IMR-90 (cell line): ENCODE measurements at regions not wholly inside any gene's neighbourhood (a gene's known extent, or its start where the extent isn't known, plus 50 kb on each side); places are given as distances from the start of the nearest gene placed in this dataset.

Source experiments
- ATAC-seq: fragments of 200-7000 bp; cut with Tn5 transposase; 2 replicates; pipeline ENCODE4 v1.9.1; 2020; ENCODE audit warnings: low read depth, mild to moderate bottlenecking, moderate library complexity
- BruUV-seq: library from RNA; stranded (reverse); fragments of 400-500 nt; replicated peaks from 2 replicates; lab custom pipeline; 2021; lab: Mats Ljungman, UMichigan
- CTCF ChIA-PET: fragments of 300-600 bp; formaldehyde crosslinking; extraction: SDS; loops from one replicate; lab custom pipeline; 2021; ENCODE audit warnings: antibody characterized with exemption; lab: Yijun Ruan, JAX
- POLR2A ChIA-PET: fragments of 300-600 bp; sonication (Branson Sonifier 250); formaldehyde crosslinking; loops from one replicate; lab custom pipeline; 2022; ENCODE audit warnings: antibody characterized with exemption; ENCODE audit not compliant: unreplicated experiment; lab: Charles Lee
- DNase-seq: peaks from one replicate; pipeline ENCODE4 v3.0.0; 2013
- H2AFZ ChIP-seq: replicated peaks from 2 replicates; pipeline ENCODE3; 2013; ENCODE audit warnings: low read length, mild to moderate bottlenecking; ENCODE audit not compliant: poor library complexity
- H2AK5ac ChIP-seq: 2 replicates; pipeline ENCODE4 v1.6.1; 2013; ENCODE audit warnings: low read depth, low read length, inconsistent platforms
- H2AK9ac ChIP-seq: replicated peaks from 2 replicates; pipeline ENCODE3; 2013; ENCODE audit warnings: mild to moderate bottlenecking, low read depth, low read length, moderate library complexity; ENCODE audit not compliant: poor library complexity
- H2BK120ac ChIP-seq: 2 replicates; pipeline ENCODE4 v1.6.1; 2013; ENCODE audit warnings: low read depth, low read length, inconsistent platforms
- H2BK15ac ChIP-seq: 3 replicates; pipeline ENCODE4 v1.6.1; 2013; ENCODE audit warnings: low read depth, low read length, inconsistent platforms
- H2BK20ac ChIP-seq: 2 replicates; pipeline ENCODE4 v1.6.1; 2013; ENCODE audit warnings: low read depth, mild to moderate bottlenecking, inconsistent platforms, low read length, moderate library complexity
- H2BK5ac ChIP-seq: 2 replicates; pipeline ENCODE4 v1.6.1; 2013; ENCODE audit warnings: mild to moderate bottlenecking, low read depth, low read length, inconsistent platforms; ENCODE audit not compliant: poor library complexity, severe bottlenecking
- H3K14ac ChIP-seq: replicated peaks from 2 replicates; pipeline ENCODE4 v1.6.1; 2013; ENCODE audit warnings: low read depth, low read length, inconsistent platforms
- H3K18ac ChIP-seq: 2 replicates; pipeline ENCODE4 v1.6.1; 2013; ENCODE audit warnings: low read depth, low read length, control low read depth
- H3K23ac ChIP-seq: 2 replicates; pipeline ENCODE4 v1.6.1; 2013; ENCODE audit warnings: low read depth, low read length, inconsistent platforms
- H3K27ac ChIP-seq: 2 replicates; pipeline ENCODE4 v1.5.1; 2013; ENCODE audit warnings: mild to moderate bottlenecking, control low read depth, low read length; ENCODE audit not compliant: insufficient read depth
- H3K27me3 ChIP-seq: 2 replicates; pipeline ENCODE4 v1.6.1; 2013; ENCODE audit warnings: low read length; ENCODE audit not compliant: control insufficient read depth, insufficient read depth
- H3K36me3 ChIP-seq: 2 replicates; pipeline ENCODE4 v1.6.1; 2013; ENCODE audit warnings: low read length, mixed read lengths; ENCODE audit not compliant: control insufficient read depth, insufficient read depth
- H3K4ac ChIP-seq: 2 replicates; pipeline ENCODE4 v1.6.1; 2013; ENCODE audit warnings: low read depth, low read length, inconsistent platforms
- H3K4me1 ChIP-seq: 2 replicates; pipeline ENCODE4 v1.6.1; 2013; ENCODE audit warnings: low read length, mixed read lengths; ENCODE audit not compliant: control insufficient read depth, insufficient read depth
- H3K4me2 ChIP-seq: 2 replicates; pipeline ENCODE4 v1.6.1; 2013; ENCODE audit warnings: low read depth, mild to moderate bottlenecking, control low read depth, low read length, moderate library complexity
- H3K4me3 ChIP-seq: 2 replicates; pipeline ENCODE4 v1.5.1; 2013; ENCODE audit warnings: low read depth, mild to moderate bottlenecking, control low read depth, low read length, moderate library complexity; ENCODE audit not compliant: insufficient read depth
- H3K56ac ChIP-seq: 2 replicates; pipeline ENCODE4 v1.6.1; 2013; ENCODE audit warnings: low read length, inconsistent platforms; ENCODE audit not compliant: insufficient read depth; ENCODE audit errors: extremely low read depth
- H3K79me1 ChIP-seq, 2 experiments: 2 replicates each; pipeline ENCODE4 v1.6.1; 2013; ENCODE audit warnings: low read length in 2 of 2, inconsistent platforms in 1 of 2, low read depth in 1 of 2
- H3K9ac ChIP-seq: 2 replicates; pipeline ENCODE4 v1.6.1; 2013; ENCODE audit warnings: low read depth, low read length, control low read depth
- H3K9me1 ChIP-seq: 2 replicates; pipeline ENCODE4 v1.6.1; 2013; ENCODE audit warnings: low read length, inconsistent platforms; ENCODE audit not compliant: insufficient read depth
- H3K9me3 ChIP-seq: 2 replicates; pipeline ENCODE4 v1.6.1; 2013; ENCODE audit warnings: low read length; ENCODE audit not compliant: control insufficient read depth, insufficient read depth
- H4K20me1 ChIP-seq: 2 replicates; pipeline ENCODE4 v1.6.1; 2013; ENCODE audit warnings: low read length, inconsistent platforms; ENCODE audit not compliant: insufficient read depth
- H4K5ac ChIP-seq: 2 replicates; pipeline ENCODE4 v1.6.1; 2013; ENCODE audit warnings: mild to moderate bottlenecking, low read depth, low read length, control low read depth
- H4K8ac ChIP-seq, 2 experiments: 2 replicates each; pipeline ENCODE4 v1.6.1; 2013; ENCODE audit warnings: low read depth in 2 of 2, low read length in 2 of 2, control low read depth in 1 of 2, inconsistent platforms in 1 of 2
- H4K91ac ChIP-seq: 2 replicates; pipeline ENCODE4 v1.6.1; 2013; ENCODE audit warnings: low read depth, low read length, inconsistent platforms; ENCODE audit not compliant: insufficient read depth
- BHLHE40 ChIP-seq: fragments of 150-350 bp; IDR thresholded peaks from 2 replicates; pipeline ENCODE4 v1.6.1; 2016; ENCODE audit warnings: mild to moderate bottlenecking, low read depth, low read length
- CEBPB ChIP-seq: IDR thresholded peaks from 2 replicates; pipeline ENCODE4 v1.6.1; 2012; ENCODE audit warnings: low read depth, low read length, improper control_type of control experiment
- CHD1 ChIP-seq: IDR thresholded peaks from 2 replicates; pipeline ENCODE4 v1.6.1; 2012; ENCODE audit warnings: low read depth, low read length, improper control_type of control experiment
- CTCF ChIP-seq: conservative IDR thresholded peaks from 2 replicates; pipeline ENCODE4 v1.5.1; 2012; ENCODE audit warnings: mild to moderate bottlenecking, low read depth, low read length, improper control_type of control experiment
- ELK1 ChIP-seq: fragments of 150-350 bp; IDR thresholded peaks from 2 replicates; pipeline ENCODE4 v1.6.1; 2016; ENCODE audit warnings: low read depth, mild to moderate bottlenecking, low read length, moderate library complexity, borderline replicate concordance
- FOS ChIP-seq: fragments of 150-350 bp; IDR thresholded peaks from 2 replicates; pipeline ENCODE4 v1.6.1; 2016; ENCODE audit warnings: low read depth, low read length
- MAFK ChIP-seq: IDR thresholded peaks from 2 replicates; pipeline ENCODE4 v1.6.1; 2012; ENCODE audit warnings: low read depth, low read length, improper control_type of control experiment
- MAZ ChIP-seq: IDR thresholded peaks from 2 replicates; pipeline ENCODE4 v1.6.1; 2012; ENCODE audit warnings: low read depth, mild to moderate bottlenecking, low read length, improper control_type of control experiment, moderate library complexity, borderline replicate concordance
- MXI1 ChIP-seq: IDR thresholded peaks from 2 replicates; pipeline ENCODE4 v1.6.1; 2012; ENCODE audit warnings: low read depth, mild to moderate bottlenecking, low read length, moderate library complexity, borderline replicate concordance
- NFE2L2 ChIP-seq: fragments of 150-350 bp; IDR thresholded peaks from 2 replicates; pipeline ENCODE4 v1.6.1; 2016; ENCODE audit warnings: low read depth, mild to moderate bottlenecking, low read length
- POLR2A ChIP-seq: IDR thresholded peaks from 2 replicates; pipeline ENCODE4 v1.6.1; 2012; ENCODE audit warnings: mild to moderate bottlenecking, low read depth, low read length
- RAD21 ChIP-seq: IDR thresholded peaks from 2 replicates; pipeline ENCODE4 v1.6.1; 2012; ENCODE audit warnings: low read length, improper control_type of control experiment
- RCOR1 ChIP-seq: IDR thresholded peaks from 2 replicates; pipeline ENCODE4 v1.6.1; 2012; ENCODE audit warnings: mild to moderate bottlenecking, low read length, improper control_type of control experiment; ENCODE audit not compliant: insufficient replicate concordance
- RFX5 ChIP-seq: IDR thresholded peaks from 2 replicates; pipeline ENCODE4 v1.8.0; 2012; ENCODE audit warnings: low read depth, mild to moderate bottlenecking, low read length, moderate library complexity
- SMC3 ChIP-seq: fragments of 150-350 bp; IDR thresholded peaks from 2 replicates; pipeline ENCODE4 v1.6.1; 2016; ENCODE audit warnings: low read depth, mild to moderate bottlenecking, antibody characterized with exemption, low read length, moderate library complexity
- USF2 ChIP-seq: fragments of 150-350 bp; IDR thresholded peaks from 2 replicates; pipeline ENCODE4 v1.6.1; 2017; ENCODE audit warnings: mild to moderate bottlenecking, antibody characterized with exemption, low read length, low read depth
- WGBS, 2 experiments: methylation state at CpG; one replicate each; pipeline versions ENCODE4 v1.1.5 to v1.1.7; 2013; ENCODE audit warnings: missing lambda C conversion rate in 2 of 2; ENCODE audit not compliant: insufficient read length in 1 of 2; ENCODE audit errors: extremely low coverage in 2 of 2; 5-methylcytosine and 5-hydroxymethylcytosine counted together
- dilution Hi-C: fragments of 300-500 bp; cut with HindIII; formaldehyde crosslinking; loops from one replicate; pipeline ENCODE4 v1.14.3; 2018; ENCODE audit warnings: low sequenced_read_pairs; ENCODE audit not compliant: unreplicated experiment
- in situ Hi-C: fragments of 300-500 bp; cut with MboI; formaldehyde crosslinking; loops from 3 replicates; pipeline ENCODE4 v1.14.3; 2019; ENCODE audit warnings: low sequenced_read_pairs, inconsistent platforms, mixed read lengths
- intact Hi-C: fragments of 100-400 bp; cut with micrococcal nuclease; formaldehyde crosslinking; loops from 2 replicates; pipeline ENCODE4 v1.10.0; 2022

- TF ChIP-seq POLR2A: no peak
- no peak for TF ChIP-seq CHD1
- no peak for TF ChIP-seq RCOR1
- no peak for TF ChIP-seq RFX5
- TF ChIP-seq BHLHE40: no peak
- TF ChIP-seq RAD21: no peak
- no peak for TF ChIP-seq CEBPB
- no peak for TF ChIP-seq FOS
- no peak for TF ChIP-seq USF2
- no peak for TF ChIP-seq NFE2L2
- no peak for TF ChIP-seq MXI1
- no peak for TF ChIP-seq SMC3
- TF ChIP-seq MAFK: no peak
- no peak for TF ChIP-seq CTCF
- no peak for TF ChIP-seq ELK1
- TF ChIP-seq MAZ: no peak
- H3K23ac ChIP-seq: no peak overlapping the region
- no peak overlapping the region for H2BK120ac ChIP-seq
- no peaks in the 10 kb centered on the region for H3K4me1 ChIP-seq
- WGBS, 2 experiments: no CpG with 5 or more reads among the region's 8 CpGs
- no peaks in the 10 kb centered on the region for H3K36me3 ChIP-seq
- no peak for DNase-seq
- no peak for ATAC-seq
- no peak overlapping the region for H2AFZ ChIP-seq
- H3K56ac ChIP-seq: no peak overlapping the region
- no peak overlapping the region for H3K14ac ChIP-seq
- no peak overlapping the region for H2AK9ac ChIP-seq
- no peaks in the 10 kb centered on the region for H4K20me1 ChIP-seq
- no peak overlapping the region for H3K4ac ChIP-seq
- in situ Hi-C loops: no loop called here
- H4K8ac ChIP-seq: no peak overlapping the region
- no peak overlapping the region for H3K4me3 ChIP-seq
- peaks cover 17% of the 10 kb centered on the region for H3K9me3 ChIP-seq
- no TSS peak for BruUV-seq
- ChIA-PET POLR2A (no interaction called here), CTCF (no interaction called here)
- no peak overlapping the region for H4K5ac ChIP-seq
- H3K27ac ChIP-seq: no peak overlapping the region
- no peaks in the 10 kb centered on the region for H3K9me1 ChIP-seq
- H4K91ac ChIP-seq: no peak overlapping the region
- H2BK15ac ChIP-seq: no peak overlapping the region
- H2BK5ac ChIP-seq: no peak overlapping the region
- intact Hi-C loops: no loop called here
- no peaks in the 10 kb centered on the region for H3K79me1 ChIP-seq
- H3K9ac ChIP-seq: no peak overlapping the region
- H3K18ac ChIP-seq: no peak overlapping the region
- H2AK5ac ChIP-seq: no peak overlapping the region
- no peak overlapping the region for H2BK20ac ChIP-seq
- H3K27me3 ChIP-seq: no peaks in the 10 kb centered on the region
- dilution Hi-C loops: no loop called here
- H3K4me2 ChIP-seq: no peak overlapping the region
These were observed 179.6 kb upstream of the GALNT17 start for GRCh38 chr7:70952311-70952710.
